ENCODE measurements at regions not wholly inside any gene's neighbourhood (a gene's known extent, or its start where the extent isn't known, plus 50 kb on each side); places are given as distances from the start of the nearest gene placed in this dataset.

DNA sequence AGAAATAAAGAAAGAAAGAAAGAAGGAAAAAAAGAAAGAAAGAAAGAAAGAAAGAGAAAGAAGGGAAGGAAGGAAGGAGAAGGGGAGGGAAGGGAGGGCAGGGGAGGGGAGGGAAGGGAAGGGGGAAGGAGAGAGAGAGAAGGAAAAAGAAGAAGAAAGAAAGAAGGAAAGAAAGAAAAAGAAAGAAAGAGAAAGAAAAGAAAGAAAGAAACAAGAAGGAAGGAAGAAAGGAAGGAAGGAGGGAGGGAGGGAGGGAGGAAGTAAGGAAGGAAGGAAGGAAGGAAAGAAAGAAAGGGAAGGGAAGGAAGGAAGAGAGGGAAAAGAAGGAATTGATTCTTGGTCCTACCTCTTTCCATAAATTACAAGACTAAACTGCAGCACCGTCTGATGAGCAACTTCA lies 186.1 kb downstream of the URB2 start:
- no peaks in the 10 kb centered on the region for H3K27me3 Mint-ChIP-seq (ENCODE audit: insufficient read depth)
- intact Hi-C loops (cut with micrococcal nuclease) = no loop called here
- DNase-seq (ENCODE audit: low spot score) = no peak
- no peaks in the 10 kb centered on the region for H3K4me1 Mint-ChIP-seq (ENCODE audit: low read depth)
- no peak overlapping the region for H3K4me3 Mint-ChIP-seq
- H3K9me3 Mint-ChIP-seq = peaks cover 27% of the 10 kb centered on the region
- H3K27ac Mint-ChIP-seq = no peak overlapping the region
- H3K36me3 Mint-ChIP-seq (ENCODE audit: low read depth) = no peaks in the 10 kb centered on the region

DNA sequence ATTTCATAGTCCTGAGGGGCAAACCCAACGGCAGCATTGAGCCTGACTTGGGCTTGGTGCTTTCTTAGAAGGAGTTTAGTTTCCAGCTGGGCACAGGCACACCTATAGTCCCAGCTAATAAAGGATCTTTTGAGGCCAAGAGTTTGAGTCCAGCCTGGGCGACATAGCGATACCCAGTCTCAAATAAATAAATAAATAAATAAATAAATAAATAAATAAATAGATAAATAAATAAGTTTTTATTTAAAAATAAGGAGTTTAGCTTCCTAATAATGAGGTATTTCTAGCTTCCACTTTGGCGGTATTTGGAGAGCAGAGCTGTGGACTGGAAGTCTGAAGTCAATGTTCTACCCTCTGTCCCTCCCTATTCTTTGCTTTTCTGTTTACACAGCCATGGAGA lies 186.6 kb downstream of the URB2 start:
- intact Hi-C loops (cut with micrococcal nuclease) = no loop called here
- Mint-ChIP-seq H3K27ac (no peak overlapping the region), H3K4me3 (no peak overlapping the region), H3K36me3 (ENCODE audit: low read depth) (no peaks in the 10 kb centered on the region), H3K9me3 (peaks cover 26% of the 10 kb centered on the region), H3K27me3 (ENCODE audit: insufficient read depth) (no peaks in the 10 kb centered on the region), H3K4me1 (ENCODE audit: low read depth) (no peaks in the 10 kb centered on the region)
- no peak for DNase-seq (ENCODE audit: low spot score)

DNA sequence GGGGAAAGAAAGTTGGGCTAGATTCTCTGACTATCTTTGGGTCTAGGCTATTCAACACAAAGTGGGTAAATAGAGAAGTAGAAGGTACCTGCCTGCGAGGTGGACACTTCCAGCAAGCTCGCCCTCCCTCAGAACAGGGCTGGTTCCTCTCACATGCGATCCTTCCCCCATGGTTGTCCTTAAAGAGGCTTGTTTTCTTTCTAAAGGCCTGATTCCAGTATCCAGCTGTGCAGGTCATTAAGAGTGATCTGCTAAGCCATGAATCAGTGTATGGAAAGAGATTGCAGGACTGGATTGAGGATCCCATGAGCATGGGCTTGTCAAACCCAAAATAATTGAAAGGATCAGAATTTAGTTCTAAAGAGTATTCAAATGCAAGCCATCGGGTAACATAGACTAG lies 189.0 kb downstream of the URB2 start:
- Mint-ChIP-seq H3K9me3 (peaks cover 11% of the 10 kb centered on the region), H3K4me3 (no peak overlapping the region), H3K27ac (no peak overlapping the region), H3K27me3 (ENCODE audit: insufficient read depth) (peaks cover 11% of the 10 kb centered on the region), H3K4me1 (ENCODE audit: low read depth) (no peaks in the 10 kb centered on the region), H3K36me3 (ENCODE audit: low read depth) (no peaks in the 10 kb centered on the region)
- DNase-seq (ENCODE audit: low spot score) = no peak
- intact Hi-C loops (cut with micrococcal nuclease) = no loop called here

DNA sequence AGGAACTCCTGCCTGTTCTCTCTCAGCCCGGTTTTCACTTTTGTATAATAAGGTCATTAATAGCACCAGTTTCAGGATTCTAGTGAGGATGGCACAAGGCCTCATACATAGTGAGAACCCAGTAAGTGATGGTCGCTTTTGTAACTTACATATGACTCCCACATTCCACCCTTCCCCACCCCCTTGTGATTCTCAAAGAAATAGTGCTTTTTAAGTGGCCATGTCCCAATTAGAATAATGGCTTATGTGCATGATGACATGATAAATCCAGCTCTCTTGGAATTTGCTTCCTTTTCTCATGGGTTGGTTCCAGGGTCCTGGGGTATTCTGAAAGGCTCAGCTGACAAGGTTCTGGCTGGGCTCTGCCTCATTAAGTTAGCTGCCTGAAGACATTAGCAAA lies 189.9 kb downstream of the URB2 start:
- Mint-ChIP-seq H3K27ac (no peak overlapping the region), H3K4me3 (no peak overlapping the region), H3K36me3 (ENCODE audit: low read depth) (no peaks in the 10 kb centered on the region), H3K4me1 (ENCODE audit: low read depth) (no peaks in the 10 kb centered on the region), H3K27me3 (ENCODE audit: insufficient read depth) (peaks cover 11% of the 10 kb centered on the region), H3K9me3 (peaks cover 2% of the 10 kb centered on the region)
- intact Hi-C loops (cut with micrococcal nuclease) = no loop called here
- no peak for DNase-seq (ENCODE audit: low spot score)

DNA sequence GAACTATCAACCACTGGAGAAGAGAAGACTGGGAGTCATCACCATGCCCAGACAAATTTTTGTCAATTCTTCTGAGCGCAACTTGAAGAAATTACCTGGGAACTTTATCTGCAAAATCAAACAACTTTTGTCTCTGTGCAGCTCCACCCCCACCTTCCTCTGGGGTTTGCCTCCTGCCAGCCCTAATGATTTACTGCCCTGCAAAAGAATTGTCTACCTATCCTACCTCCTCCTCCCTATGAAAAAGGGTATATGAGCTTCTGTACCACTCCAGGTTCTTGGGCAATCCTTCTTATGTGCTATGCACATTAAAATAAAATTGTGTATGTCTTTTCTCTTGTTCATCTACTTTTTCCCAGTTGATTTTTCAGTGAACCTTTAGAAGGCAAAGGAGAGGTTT lies 191.9 kb downstream of the URB2 start:
- Mint-ChIP-seq H3K27me3 (ENCODE audit: insufficient read depth) (peaks cover 11% of the 10 kb centered on the region), H3K27ac (no peak overlapping the region), H3K36me3 (ENCODE audit: low read depth) (no peaks in the 10 kb centered on the region), H3K4me3 (no peak overlapping the region), H3K4me1 (ENCODE audit: low read depth) (no peaks in the 10 kb centered on the region), H3K9me3 (no peaks in the 10 kb centered on the region)
- intact Hi-C loops (cut with micrococcal nuclease) = no loop called here
- DNase-seq (ENCODE audit: low spot score) = no peak

DNA sequence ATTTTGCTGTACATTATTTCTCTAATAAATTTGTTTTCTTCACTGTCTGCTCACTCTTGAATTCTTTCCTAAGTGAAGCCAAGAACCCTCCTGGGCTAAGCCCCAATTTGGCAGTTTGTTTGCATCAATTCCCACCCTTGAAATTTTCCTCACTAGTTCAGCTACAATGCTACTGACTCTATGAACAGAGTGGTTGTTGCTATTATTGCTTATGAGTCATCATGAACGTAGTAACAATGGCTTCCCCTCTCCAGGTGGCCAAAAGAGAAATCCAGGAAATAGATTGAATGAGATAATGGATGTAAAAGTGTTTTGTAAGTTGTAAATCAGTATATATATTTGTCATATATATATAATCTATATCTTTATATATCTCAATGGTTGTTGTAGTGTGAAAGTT lies 193.0 kb downstream of the URB2 start:
- peaks cover 15% of the 10 kb centered on the region for H3K27me3 Mint-ChIP-seq (ENCODE audit: insufficient read depth)
- intact Hi-C loops (cut with micrococcal nuclease) = no loop called here
- no peak for DNase-seq (ENCODE audit: low spot score)
- H3K4me3 Mint-ChIP-seq = no peak overlapping the region
- H3K36me3 Mint-ChIP-seq (ENCODE audit: low read depth) = no peaks in the 10 kb centered on the region
- no peaks in the 10 kb centered on the region for H3K9me3 Mint-ChIP-seq
- no peak overlapping the region for H3K27ac Mint-ChIP-seq
- H3K4me1 Mint-ChIP-seq (ENCODE audit: low read depth) = no peaks in the 10 kb centered on the region

DNA sequence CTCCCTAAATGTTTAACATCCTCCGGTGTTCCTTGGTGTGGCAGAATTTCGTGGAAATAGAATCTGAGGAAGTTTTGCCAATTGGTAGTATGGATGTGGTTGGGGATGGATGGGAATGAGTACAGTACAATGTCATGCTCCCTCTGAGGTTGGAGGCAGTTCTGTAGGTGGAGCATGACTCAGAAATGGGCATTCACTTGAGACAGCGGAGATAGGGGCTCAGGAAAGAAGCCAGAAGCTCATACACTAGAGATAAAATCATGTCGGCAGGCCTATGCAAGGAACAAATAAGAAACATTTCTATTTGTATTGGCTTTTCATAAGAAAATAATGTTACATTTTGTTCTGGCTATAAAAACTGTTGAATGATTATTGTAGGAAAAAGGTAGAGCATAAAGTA lies 196.0 kb downstream of the URB2 start:
- Mint-ChIP-seq H3K27me3 (ENCODE audit: insufficient read depth) (peaks cover 15% of the 10 kb centered on the region), H3K4me1 (ENCODE audit: low read depth) (no peaks in the 10 kb centered on the region), H3K4me3 (no peak overlapping the region), H3K36me3 (ENCODE audit: low read depth) (no peaks in the 10 kb centered on the region), H3K9me3 (peaks cover 8% of the 10 kb centered on the region), H3K27ac (no peak overlapping the region)
- no peak for DNase-seq (ENCODE audit: low spot score)
- intact Hi-C loops (cut with micrococcal nuclease) = no loop called here

DNA sequence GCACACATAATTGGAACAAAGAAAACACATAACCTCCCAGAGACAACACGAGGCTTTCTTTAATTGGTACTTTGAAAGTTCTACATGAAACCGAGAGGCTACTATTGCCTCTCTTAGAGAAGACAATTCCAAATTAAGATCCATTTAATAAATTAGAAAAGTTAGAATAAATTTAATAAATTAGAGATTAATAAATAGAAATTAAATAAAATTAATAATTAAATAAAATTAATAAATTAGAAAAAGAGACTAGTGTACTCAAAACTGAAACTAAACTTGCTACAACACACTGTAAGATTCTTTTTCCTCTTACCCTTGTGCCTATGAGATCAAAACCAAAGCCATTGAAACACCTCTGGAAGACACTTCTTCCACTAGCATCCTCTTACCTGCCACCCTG lies 199.0 kb downstream of the URB2 start:
- H3K36me3 Mint-ChIP-seq (ENCODE audit: low read depth) = no peaks in the 10 kb centered on the region
- intact Hi-C loops (cut with micrococcal nuclease) = no loop called here
- H3K27ac Mint-ChIP-seq = no peak overlapping the region
- DNase-seq (ENCODE audit: low spot score) = no peak
- H3K9me3 Mint-ChIP-seq = peaks cover 12% of the 10 kb centered on the region
- peaks cover 11% of the 10 kb centered on the region for H3K27me3 Mint-ChIP-seq (ENCODE audit: insufficient read depth)
- no peak overlapping the region for H3K4me3 Mint-ChIP-seq
- H3K4me1 Mint-ChIP-seq (ENCODE audit: low read depth) = no peaks in the 10 kb centered on the region

DNA sequence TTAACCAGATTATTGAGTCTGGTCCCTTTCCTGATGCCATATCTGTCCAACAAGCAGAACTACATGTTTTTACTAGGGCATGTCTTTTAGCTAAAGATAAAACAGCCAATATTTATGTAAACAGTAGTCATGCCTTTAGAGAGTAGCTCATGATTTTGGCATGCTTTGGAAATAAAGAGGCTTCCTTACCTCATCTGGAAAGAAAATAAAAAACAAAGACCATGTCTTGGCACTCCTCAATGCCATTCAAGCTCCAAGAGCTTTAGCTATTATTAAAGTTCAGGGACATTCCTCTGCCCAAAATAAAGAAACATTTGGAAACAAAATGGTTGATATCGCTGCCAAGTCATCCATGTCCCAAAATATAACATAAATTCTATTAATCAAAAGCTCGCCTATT lies 202.4 kb downstream of the URB2 start:
- Mint-ChIP-seq H3K27ac (no peak overlapping the region), H3K36me3 (ENCODE audit: low read depth) (no peaks in the 10 kb centered on the region), H3K9me3 (peaks cover 16% of the 10 kb centered on the region), H3K27me3 (ENCODE audit: insufficient read depth) (peaks cover 11% of the 10 kb centered on the region), H3K4me3 (no peak overlapping the region), H3K4me1 (ENCODE audit: low read depth) (no peaks in the 10 kb centered on the region)
- no peak for DNase-seq (ENCODE audit: low spot score)
- intact Hi-C loops (cut with micrococcal nuclease) = no loop called here

DNA sequence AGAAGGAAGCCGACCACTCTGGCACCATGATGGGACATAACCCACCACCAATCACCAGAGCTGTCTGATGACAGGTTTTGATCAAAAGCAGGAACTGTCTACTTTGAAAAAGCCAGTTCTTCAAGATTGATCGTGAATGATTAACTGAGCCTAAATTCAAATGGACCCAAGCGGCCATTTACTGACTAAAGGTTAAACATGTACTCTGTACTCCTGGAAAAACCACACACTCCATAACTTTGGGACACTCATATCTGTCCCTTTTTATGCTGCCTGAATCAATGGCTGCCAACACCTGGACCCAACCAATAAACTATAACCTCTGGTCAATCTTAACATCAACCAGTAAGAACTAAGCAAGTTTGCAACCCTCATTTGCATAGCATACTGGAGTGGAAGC lies 206.6 kb downstream of the URB2 start:
- H3K4me3 Mint-ChIP-seq = no peak overlapping the region
- peaks cover 11% of the 10 kb centered on the region for H3K27me3 Mint-ChIP-seq (ENCODE audit: insufficient read depth)
- intact Hi-C loops (cut with micrococcal nuclease) = no loop called here
- no peak for DNase-seq (ENCODE audit: low spot score)
- H3K9me3 Mint-ChIP-seq = peaks cover 8% of the 10 kb centered on the region
- H3K4me1 Mint-ChIP-seq (ENCODE audit: low read depth) = no peaks in the 10 kb centered on the region
- no peak overlapping the region for H3K27ac Mint-ChIP-seq
- no peaks in the 10 kb centered on the region for H3K36me3 Mint-ChIP-seq (ENCODE audit: low read depth)

DNA sequence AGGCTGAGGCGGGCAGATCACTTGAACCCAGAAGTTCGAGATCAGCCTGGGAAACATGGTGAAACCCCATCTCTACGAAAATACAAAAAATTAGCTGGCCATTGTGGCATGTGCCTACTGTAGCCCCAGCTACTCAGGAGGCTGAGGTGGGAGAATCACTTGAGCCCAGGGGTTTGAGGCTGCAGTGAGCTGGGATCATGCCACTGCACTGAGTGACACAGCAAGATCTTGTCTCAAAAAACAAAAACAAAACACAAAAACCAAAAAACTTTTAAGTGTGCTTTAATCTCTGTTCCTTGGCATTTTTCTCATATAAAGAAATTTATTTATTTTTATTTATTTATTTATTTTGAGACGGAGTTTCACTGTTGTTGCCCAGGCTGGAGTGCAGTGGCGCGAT lies 208.2 kb downstream of the URB2 start:
- H3K4me1 Mint-ChIP-seq (ENCODE audit: low read depth) = no peaks in the 10 kb centered on the region

DNA sequence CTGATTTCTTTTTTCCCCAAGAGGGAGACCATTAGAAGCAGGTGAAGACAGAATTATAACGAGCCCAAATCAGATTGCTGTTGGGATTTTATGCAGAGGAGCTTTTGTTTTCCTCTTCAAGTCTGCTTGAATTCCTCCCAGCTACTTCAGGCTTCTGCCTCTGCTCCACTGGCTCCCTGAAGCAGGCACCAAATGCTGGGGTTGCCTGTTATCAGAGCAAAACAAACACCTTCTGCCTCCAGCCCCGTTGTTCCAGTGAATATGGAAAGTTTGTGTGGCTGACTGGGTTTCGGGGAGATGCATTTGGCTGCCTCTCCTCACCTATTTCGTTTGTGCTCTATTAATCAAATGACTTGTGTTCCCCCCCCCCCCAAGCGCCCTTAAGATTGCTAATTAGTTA lies 209.2 kb downstream of the URB2 start:
- Mint-ChIP-seq H3K36me3 (ENCODE audit: low read depth) (no peaks in the 10 kb centered on the region), H3K27ac (no peak overlapping the region), H3K4me1 (ENCODE audit: low read depth) (no peaks in the 10 kb centered on the region), H3K4me3 (no peak overlapping the region), H3K9me3 (peaks cover 4% of the 10 kb centered on the region), H3K27me3 (ENCODE audit: insufficient read depth) (peaks cover 10% of the 10 kb centered on the region)
- intact Hi-C loops (cut with micrococcal nuclease) = no loop called here
- DNase-seq (ENCODE audit: low spot score) = no peak

More for the DNA sequence above, 208.2 kb downstream of the URB2 start:
- no peak overlapping the region for H3K4me3 Mint-ChIP-seq
- peaks cover 9% of the 10 kb centered on the region for H3K27me3 Mint-ChIP-seq (ENCODE audit: insufficient read depth)
- intact Hi-C loops (cut with micrococcal nuclease) = no loop called here
- peaks cover 4% of the 10 kb centered on the region for H3K9me3 Mint-ChIP-seq
- H3K36me3 Mint-ChIP-seq (ENCODE audit: low read depth) = no peaks in the 10 kb centered on the region
- H3K27ac Mint-ChIP-seq = no peak overlapping the region
- no peak for DNase-seq (ENCODE audit: low spot score)

DNA sequence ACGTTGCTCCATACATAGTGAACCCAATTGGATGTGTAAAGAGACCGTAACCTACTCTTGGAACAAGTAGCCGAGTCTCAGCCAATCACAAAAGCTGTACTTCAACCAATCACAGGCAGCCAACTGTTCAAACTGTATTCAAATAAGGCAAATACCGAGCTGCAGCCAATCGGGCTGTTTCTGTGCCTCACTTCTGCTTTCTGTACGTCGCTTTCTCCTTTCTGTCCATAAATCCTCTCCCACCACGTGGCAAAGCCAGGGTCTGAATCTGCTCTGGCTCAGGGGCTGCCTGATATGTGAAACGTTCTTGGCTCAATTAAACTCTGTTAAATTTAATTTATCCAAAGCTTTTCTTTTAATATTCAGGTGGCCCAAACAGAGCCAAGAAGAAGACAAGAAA lies 210.3 kb downstream of the URB2 start:
- Mint-ChIP-seq H3K27ac (no peak overlapping the region), H3K27me3 (ENCODE audit: insufficient read depth) (peaks cover 8% of the 10 kb centered on the region), H3K4me3 (no peak overlapping the region), H3K36me3 (ENCODE audit: low read depth) (no peaks in the 10 kb centered on the region), H3K4me1 (ENCODE audit: low read depth) (no peaks in the 10 kb centered on the region), H3K9me3 (no peaks in the 10 kb centered on the region)
- DNase-seq (ENCODE audit: low spot score) = no peak
- intact Hi-C loops (cut with micrococcal nuclease) = no loop called here

DNA sequence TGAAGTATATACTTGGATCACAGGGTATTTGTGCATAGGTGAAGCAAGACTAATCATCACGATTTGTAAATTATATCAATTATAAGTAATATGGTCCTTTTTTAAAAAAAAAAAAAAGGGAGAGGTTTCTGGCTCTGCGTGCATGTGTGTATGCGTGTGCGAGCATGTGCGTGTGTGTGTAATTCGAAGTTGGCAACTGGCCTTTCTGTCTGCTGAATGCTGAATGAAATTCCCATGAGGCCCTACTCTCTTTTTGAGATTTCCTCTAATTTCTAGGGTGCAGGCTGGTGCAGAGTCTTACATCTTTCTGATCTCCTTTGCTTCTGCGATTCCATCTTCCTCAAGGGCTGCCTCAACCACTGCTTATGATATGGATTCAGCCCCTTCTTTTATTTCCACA lies 212.2 kb downstream of the URB2 start:
- no peak overlapping the region for H3K4me3 Mint-ChIP-seq
- no peaks in the 10 kb centered on the region for H3K9me3 Mint-ChIP-seq
- intact Hi-C loops (cut with micrococcal nuclease) = no loop called here
- no peak for DNase-seq (ENCODE audit: low spot score)
- peaks cover 14% of the 10 kb centered on the region for H3K27me3 Mint-ChIP-seq (ENCODE audit: insufficient read depth)
- H3K4me1 Mint-ChIP-seq (ENCODE audit: low read depth) = no peaks in the 10 kb centered on the region
- H3K27ac Mint-ChIP-seq = no peak overlapping the region
- no peaks in the 10 kb centered on the region for H3K36me3 Mint-ChIP-seq (ENCODE audit: low read depth)
